ENCODE measurements at regions not wholly inside any gene's neighbourhood (a gene's known extent, or its start where the extent isn't known, plus 50 kb on each side); places are given as distances from the start of the nearest gene placed in this dataset.

- H2BK15ac ChIP-seq (ENCODE audit: low read depth, low read length) = no peak overlapping the region
- in situ Hi-C loops (cut with MboI; ENCODE audit: low sequenced_read_pairs) (no loop called here), dilution Hi-C loops (cut with HindIII; ENCODE audit: low sequenced_read_pairs, unreplicated experiment) (no loop called here), intact Hi-C loops (cut with micrococcal nuclease) (no loop called here)
- no peak overlapping the region for H4K8ac ChIP-seq (ENCODE audit: low read depth in 2 of 2, low read length in 2 of 2)
- no peaks in the 10 kb centered on the region for H4K20me1 ChIP-seq (ENCODE audit: insufficient read depth, low read length)
- H3K27ac ChIP-seq (ENCODE audit: insufficient read depth, low read length) = no peak overlapping the region
- H2AK9ac ChIP-seq (replicated peaks; ENCODE audit: low read depth, low read length, poor library complexity) = no peak overlapping the region
- CTCF ChIA-PET = no interaction called here
- H3K9ac ChIP-seq (ENCODE audit: low read depth, low read length) = no peak overlapping the region
- no peak overlapping the region for H4K91ac ChIP-seq (ENCODE audit: insufficient read depth, low read depth, low read length)
- no peak overlapping the region for H3K56ac ChIP-seq (ENCODE audit: extremely low read depth, insufficient read depth, low read length)
- H3K36me3 ChIP-seq (ENCODE audit: control insufficient read depth, insufficient read depth, low read length) = no peaks in the 10 kb centered on the region
- no peak overlapping the region for H2BK5ac ChIP-seq (ENCODE audit: low read depth, low read length, poor library complexity, severe bottlenecking)
- no peak overlapping the region for H3K18ac ChIP-seq (ENCODE audit: low read depth, low read length)
- H3K4me2 ChIP-seq (ENCODE audit: low read depth, low read length) = no peak overlapping the region
- POLR2A ChIA-PET (ENCODE audit: unreplicated experiment) = no interaction called here
- H3K9me3 ChIP-seq (ENCODE audit: control insufficient read depth, insufficient read depth, low read length) = no peaks in the 10 kb centered on the region
- no peaks in the 10 kb centered on the region for H3K4me1 ChIP-seq (ENCODE audit: control insufficient read depth, insufficient read depth, low read length)
- no peaks in the 10 kb centered on the region; the same call in 1 of the 2 replicates for H3K9me1 ChIP-seq (ENCODE audit: insufficient read depth, low read length)
- no peaks in the 10 kb centered on the region for H3K79me1 ChIP-seq (ENCODE audit: low read depth in 1 of 2, low read length in 2 of 2)
- no peak for ATAC-seq (ENCODE audit: low read depth)
- H2BK120ac ChIP-seq (ENCODE audit: low read depth, low read length) = no peak overlapping the region
- H4K5ac ChIP-seq (ENCODE audit: low read depth, low read length) = no peak overlapping the region
- no peak overlapping the region for H3K23ac ChIP-seq (ENCODE audit: low read depth, low read length)
- no TSS peak for BruUV-seq (replicated peaks)
- TF ChIP-seq MAZ (IDR thresholded peaks at IDR 0.05; ENCODE audit: borderline replicate concordance, low read depth, low read length) (no peak), RCOR1 (IDR thresholded peaks at IDR 0.05; ENCODE audit: insufficient replicate concordance, low read length) (no peak), MAFK (IDR thresholded peaks at IDR 0.05; ENCODE audit: low read depth, low read length) (no peak), ELK1 (IDR thresholded peaks at IDR 0.05; ENCODE audit: borderline replicate concordance, low read depth, low read length) (no peak), BHLHE40 (IDR thresholded peaks at IDR 0.05; ENCODE audit: low read depth, low read length) (no peak), CEBPB (IDR thresholded peaks at IDR 0.05; ENCODE audit: low read depth, low read length) (no peak), POLR2A (IDR thresholded peaks at IDR 0.05; ENCODE audit: low read depth, low read length) (no peak), CHD1 (IDR thresholded peaks at IDR 0.05; ENCODE audit: low read depth, low read length) (no peak), SMC3 (IDR thresholded peaks at IDR 0.05; ENCODE audit: low read depth, low read length) (no peak), RFX5 (IDR thresholded peaks at IDR 0.05; ENCODE audit: low read depth, low read length) (no peak), NFE2L2 (IDR thresholded peaks at IDR 0.05; ENCODE audit: low read depth, low read length) (no peak), RAD21 (IDR thresholded peaks at IDR 0.05; ENCODE audit: low read length) (no peak)
- TF ChIP-seq, protein P1, sequence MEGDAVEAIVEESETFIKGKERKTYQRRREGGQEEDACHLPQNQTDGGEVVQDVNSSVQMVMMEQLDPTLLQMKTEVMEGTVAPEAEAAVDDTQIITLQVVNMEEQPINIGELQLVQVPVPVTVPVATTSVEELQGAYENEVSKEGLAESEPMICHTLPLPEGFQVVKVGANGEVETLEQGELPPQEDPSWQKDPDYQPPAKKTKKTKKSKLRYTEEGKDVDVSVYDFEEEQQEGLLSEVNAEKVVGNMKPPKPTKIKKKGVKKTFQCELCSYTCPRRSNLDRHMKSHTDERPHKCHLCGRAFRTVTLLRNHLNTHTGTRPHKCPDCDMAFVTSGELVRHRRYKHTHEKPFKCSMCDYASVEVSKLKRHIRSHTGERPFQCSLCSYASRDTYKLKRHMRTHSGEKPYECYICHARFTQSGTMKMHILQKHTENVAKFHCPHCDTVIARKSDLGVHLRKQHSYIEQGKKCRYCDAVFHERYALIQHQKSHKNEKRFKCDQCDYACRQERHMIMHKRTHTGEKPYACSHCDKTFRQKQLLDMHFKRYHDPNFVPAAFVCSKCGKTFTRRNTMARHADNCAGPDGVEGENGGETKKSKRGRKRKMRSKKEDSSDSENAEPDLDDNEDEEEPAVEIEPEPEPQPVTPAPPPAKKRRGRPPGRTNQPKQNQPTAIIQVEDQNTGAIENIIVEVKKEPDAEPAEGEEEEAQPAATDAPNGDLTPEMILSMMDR (conservative IDR thresholded peaks at IDR 0.05; ENCODE audit: low read depth, low read length) = no peak
- no peak overlapping the region for H3K14ac ChIP-seq (replicated peaks; ENCODE audit: low read depth, low read length)
- no peak overlapping the region for H3K4ac ChIP-seq (ENCODE audit: low read depth, low read length)
- peaks cover 22% of the 10 kb centered on the region for H3K27me3 ChIP-seq (ENCODE audit: control insufficient read depth, insufficient read depth, low read length)
- no peak for DNase-seq
- WGBS, 2 experiments (ENCODE audit: extremely low coverage in 2 of 2, insufficient read length in 1 of 2) = 45% methylated on average over 2 of the region's 4 CpGs; no CpG with 5 or more reads in 1 of the 2 experiments
- no peak overlapping the region for H3K4me3 ChIP-seq (ENCODE audit: insufficient read depth, low read depth, low read length)
- no peak overlapping the region for H2AK5ac ChIP-seq (ENCODE audit: low read depth, low read length)
- H2AFZ ChIP-seq (replicated peaks; ENCODE audit: low read length, poor library complexity) = no peak overlapping the region
- no peak overlapping the region for H2BK20ac ChIP-seq (ENCODE audit: low read depth, low read length)
Observed at GRCh38 chr3:43951813-43952212, 261.1 kb downstream of the ABHD5 start.

All from IMR-90 (cell line).